HG03520 (cell line): ENCODE measurements at regions not wholly inside any gene's neighbourhood (a gene's known extent, or its start where the extent isn't known, plus 50 kb on each side); places are given as distances from the start of the nearest gene placed in this dataset.
A peak's percentile ranks its signal among the peaks of the same experiment; 100 is the strongest.

Experiments
- ATAC-seq: cut with Tn5 transposase; IDR thresholded peaks from one replicate; pipeline ENCODE4 v1.9.1; 2021; ENCODE audit warnings: mild to moderate bottlenecking, moderate library complexity; ENCODE audit not compliant: unreplicated experiment

DNA sequence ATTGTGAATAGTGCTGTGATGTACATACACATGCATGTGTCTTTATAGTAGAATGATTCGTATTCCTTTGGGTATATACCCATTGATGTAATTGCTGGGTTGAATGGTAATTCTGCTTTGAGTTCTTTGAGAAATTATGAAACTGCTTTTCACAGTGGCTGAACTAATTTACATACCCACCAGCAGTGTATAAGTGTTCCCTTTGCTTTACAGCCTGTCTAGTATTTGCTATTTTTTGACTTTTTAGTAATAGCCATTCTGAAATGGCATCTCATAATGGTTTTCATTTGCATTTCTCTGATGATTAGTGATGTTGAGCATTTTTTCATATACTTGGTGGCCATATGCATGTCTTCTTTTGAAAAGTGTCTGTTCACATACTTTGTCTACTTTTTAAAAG lies 54.5 kb upstream of the FAM78B start:
- ATAC-seq: no peak

DNA sequence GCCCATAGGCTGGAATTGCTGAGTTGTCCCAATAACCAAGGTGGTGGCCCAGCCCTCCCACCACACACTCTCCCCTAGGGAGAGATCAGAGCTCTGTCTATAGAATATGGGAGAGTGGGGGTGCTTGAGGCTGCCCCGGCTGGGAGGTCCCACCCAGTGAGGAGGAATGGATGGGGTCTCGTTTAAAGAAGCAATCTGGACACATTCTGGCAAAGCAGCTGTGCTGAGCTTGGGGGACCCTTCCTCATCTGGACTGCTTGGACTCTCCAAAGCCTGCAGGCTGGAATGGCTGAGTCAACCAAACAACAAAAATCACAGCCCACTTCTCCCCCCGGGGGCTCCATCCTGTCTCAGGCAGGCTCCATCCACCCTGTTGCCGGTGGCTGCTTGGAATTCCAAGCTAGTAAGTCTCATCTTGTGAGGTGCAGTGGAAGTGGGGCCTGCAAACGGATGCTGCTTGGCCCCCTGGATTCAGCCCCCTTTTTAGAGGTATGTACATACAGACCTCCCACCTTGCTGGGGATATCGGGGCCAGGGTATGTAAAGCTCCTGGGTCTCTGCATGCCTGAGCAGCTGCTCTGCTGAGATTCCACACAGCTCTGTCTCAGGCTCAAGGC lies 67.1 kb upstream of the FAM78B start:
- ATAC-seq: no peak

DNA sequence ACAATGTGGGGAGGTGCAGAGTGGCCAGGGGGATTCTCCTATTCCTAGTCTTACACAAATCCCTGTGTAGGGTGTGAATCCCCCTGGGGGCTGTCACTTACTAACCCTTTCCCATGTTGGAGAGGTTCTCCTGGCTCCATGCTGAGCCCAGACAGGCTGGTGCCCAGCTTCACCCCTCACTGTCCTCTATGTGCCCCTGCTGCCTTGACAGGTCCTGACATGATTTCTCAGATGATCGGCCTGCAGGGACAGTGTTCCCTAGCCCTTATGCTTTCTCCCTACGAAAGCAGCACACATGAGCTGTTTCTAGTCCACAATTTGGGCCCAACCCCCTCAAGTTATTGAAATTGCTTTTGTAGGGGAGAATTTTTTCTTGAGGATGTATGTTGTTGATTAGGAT lies 68.9 kb upstream of the FAM78B start:
- ATAC-seq: no peak

DNA sequence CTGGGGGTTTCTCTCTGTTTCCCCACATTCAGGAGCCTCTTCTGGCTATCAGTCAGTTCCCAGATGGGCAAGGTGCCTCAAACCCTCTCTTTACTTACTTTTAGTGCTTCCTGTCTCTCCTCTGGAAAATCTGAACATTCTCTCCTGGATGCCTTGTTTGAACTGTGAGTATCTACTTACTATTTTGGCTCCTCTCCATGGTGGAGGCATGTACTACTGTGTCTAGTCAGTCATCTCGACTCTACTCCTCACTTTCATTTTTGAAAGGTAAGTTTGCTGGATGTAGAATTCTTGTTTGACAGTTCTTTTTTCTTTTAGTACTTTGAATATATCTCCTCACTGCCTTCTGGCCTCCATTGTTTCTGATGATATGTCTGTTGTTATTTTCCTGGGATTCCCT lies 70.9 kb upstream of the FAM78B start:
- ATAC-seq: no peak

DNA sequence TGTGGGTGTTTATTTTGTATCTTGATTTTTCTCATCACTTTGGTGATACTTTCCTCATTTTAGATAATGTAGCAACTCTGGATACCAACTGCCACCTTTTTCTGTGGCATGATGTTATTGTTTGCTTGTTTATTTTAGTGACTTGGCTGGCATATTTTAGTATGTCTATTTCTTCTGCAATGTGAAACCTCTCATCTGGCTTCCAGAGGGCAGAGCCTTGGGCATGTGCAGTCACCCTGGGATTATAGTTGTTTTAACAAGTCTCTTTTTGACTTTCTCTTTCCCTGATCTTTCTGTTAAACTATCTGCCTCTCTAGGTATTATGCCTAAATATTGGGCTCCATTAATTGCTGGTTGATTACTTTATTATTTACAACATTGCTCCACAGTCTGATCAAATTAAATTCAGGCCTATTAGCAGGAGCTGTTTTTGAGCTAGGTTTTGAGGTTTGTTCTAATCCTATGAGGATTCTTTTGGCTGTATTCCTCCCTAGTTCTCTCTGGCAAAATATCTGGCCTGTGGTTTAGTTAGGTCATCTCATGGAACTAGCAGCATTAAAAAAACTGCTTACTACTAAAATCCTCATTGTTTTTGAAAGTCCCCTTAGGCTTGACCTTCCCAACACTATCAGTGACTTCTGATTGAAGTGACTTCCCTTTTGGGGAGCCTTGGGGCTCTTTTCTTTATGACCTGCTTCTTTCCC lies 86.4 kb upstream of the FAM78B start:
- ATAC-seq: no peak

DNA sequence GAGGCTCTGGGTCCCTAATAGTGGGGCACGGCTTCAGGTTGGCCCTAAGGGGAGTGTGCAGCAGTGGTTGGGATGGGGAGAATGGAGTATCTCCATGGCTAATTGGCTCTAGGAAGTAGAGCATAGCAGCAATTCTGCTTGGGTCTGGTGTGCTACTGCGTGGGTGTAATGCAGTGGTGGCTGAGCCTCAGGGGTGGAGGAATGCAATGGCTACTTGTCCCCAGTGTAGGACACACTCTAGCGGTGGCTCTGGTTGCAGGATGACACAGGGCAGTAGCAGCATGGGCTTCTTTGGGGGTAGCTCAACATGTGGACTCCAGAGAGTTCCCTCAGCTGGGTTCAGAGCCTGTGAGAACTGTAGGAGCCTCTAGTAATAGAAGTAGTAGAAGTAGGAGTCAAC lies 91.2 kb upstream of the FAM78B start:
- ATAC-seq: no peak

DNA sequence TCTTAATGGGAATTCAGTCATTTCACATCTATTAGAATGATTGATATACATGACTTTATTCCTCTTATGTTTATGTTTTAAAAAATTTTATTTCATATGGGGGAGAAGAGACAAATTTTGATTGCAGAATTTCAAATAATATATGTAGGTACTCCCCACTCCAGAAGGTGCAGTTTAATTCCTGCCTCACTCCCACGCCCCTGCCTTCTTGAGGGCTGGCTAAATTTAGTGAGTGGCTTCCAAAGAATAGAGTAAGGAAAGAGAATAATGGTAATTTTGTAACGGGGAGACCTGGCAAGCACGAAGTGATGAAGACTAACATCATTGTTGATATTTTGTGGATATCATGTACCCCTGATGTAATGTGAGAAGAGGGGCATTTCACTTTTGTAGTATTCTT lies 94.7 kb upstream of the FAM78B start:
- ATAC-seq: no peak

DNA sequence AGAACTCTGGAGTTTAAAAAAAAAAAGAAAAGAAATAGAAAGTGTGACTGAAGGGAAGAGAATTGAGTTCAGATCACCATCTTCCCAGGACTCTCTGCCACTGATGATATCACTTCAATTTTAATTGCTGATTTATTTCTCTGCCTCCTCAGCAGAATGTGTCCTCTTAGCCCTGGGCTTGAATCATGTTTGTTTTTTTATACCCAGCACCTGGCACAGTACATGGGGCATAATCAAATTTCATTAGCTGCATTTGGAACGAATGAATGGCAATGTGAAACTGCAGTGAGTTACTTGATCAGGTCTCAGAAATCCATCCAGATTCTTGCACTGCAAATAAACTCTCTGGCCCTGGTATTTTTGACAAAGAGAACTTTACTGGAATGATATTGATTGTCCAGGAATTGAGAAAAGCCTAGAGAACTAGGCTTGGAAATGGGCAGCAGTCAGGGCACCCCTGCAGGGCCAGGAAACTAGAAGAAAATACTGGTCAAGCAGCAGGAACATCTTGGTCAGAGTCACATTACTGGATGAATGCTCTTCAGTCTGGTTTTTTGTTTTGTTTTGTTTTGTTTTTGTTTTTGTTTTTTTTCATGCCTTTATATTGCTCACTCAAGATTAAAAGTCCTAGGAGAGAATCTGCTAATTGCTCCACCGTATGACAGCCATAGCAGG lies 103.8 kb upstream of the FAM78B start:
- ATAC-seq: no peak

DNA sequence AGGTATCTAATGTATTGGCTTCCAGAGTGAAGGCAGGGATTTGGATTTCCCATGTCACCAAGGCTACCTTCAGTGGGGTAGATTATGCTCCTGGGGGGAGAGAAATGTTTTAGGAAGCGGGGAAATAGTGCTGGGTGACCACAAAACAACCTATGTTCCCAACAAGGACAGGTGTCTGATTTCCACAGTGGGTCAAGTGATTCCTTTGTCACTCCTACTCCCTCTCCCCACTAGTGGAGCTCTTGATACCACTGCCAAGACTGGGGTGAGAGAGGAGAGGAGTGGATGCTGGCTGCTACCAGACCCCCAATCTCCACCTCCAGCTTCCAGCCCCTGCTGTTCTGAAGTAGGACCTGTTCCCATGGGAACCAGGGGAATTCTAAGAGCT lies 104.3 kb upstream of the FAM78B start:
- ATAC-seq: no peak

DNA sequence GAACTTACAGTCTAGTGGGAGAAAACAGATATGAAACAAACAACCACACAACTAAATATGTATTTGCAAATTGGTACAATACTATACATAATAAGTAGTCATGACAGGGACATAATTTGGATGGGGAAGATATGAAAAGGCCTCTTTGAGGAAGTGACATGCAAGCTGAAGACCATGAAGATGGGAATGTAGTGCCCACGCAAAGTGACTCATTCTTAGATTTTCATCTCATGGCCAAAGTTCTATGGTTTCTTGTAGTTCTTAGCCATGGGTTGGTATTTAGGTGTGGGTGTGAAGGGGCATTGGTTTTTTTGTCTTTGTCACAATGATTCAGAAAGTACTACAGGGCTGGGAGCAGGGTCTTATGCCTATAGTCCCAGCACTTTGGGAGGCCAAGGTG lies 105.4 kb upstream of the FAM78B start:
- ATAC-seq: peak; percentile 81

DNA sequence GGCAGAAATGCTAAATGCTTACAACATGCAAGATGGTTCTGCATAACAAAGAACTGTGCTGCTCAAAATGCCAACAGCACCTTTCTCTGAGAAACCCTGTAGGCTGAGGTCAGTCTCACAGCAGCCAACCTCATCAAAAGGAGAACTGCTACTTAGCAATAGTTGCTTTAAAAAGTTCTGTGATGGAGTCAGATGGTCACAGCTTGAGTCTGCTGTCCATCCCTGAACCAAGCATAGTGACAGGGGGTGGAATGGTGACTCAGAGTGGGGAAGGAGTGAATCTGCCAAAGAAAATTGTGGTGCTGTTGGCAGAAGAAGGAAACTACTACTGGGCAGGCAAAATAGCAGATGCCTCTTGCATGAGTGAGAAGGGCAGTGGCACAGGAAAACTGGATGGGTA lies 106.0 kb upstream of the FAM78B start:
- no peak for ATAC-seq

DNA sequence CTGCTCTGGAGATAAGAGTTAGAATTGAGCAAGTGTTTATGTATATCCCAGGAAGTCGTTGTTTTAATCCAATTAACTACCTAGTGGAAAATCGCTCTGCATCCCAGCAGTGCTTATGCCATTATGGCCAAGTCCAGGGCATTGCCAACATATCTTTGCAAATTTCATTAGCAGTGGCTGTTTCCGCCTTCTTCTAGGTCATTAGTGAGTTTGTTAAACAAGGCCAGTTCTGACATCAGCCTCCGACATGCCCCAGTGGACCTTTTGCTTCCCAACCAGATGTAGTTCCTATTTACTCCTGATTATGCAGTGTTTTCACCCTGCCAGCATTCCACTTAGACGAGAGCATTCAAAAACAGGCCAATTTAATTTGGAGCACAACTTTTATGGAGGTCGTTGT lies 106.8 kb upstream of the FAM78B start:
- ATAC-seq: no peak

DNA sequence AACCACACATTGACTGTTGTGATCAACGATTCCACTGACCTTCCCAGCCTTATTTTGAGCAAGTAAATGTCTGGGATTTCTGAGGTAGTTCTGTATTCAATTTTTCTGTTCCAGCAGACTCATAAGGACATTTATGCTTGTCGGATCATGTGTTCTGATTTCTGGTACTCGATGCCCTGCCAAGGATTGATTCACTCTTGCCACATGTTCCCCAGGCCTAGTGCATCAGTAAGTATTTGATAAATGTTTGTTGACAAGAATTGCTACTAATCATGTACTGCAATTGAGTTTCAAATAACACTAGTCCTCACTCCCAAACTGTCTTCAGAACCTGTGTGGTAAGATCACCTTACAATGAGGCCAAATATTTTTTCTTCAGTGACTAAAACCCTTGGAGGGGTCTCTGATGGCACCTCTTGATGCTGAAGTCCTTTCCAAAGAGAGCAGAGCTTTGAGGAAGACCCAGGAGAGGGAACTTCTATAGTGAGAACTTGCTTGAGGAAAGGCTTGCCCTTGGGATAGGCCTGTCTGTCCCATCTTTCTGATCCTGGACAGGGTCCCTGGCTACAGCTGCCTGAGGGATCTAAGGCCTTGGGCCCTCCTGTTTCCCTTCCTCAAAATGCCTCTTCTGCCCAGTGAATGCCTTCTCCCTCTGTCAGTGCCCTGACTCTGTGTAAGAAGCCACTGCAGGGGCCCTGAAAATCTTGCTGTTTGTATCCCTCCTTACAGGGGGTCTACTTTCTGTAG lies 115.8 kb upstream of the FAM78B start:
- ATAC-seq: no peak

DNA sequence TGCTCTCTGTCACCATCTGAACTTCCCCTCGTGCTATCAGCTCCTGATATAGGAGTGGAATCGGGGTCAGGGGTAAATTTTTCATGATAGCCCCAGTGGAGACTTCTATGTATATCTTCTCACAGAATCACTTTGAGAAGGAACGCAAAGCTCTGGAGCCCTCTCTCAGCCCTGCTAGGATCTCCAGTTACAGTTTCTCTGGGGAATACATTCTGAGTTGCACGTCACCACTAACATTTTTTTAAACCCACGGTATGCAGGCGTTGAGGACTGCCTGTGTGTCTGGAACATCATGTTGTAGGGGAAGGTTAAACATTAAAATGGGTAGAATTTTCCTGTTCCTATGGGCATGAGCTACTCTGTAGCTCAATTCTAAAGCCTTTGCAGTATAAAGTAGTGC lies 116.4 kb upstream of the FAM78B start:
- ATAC-seq: no peak

DNA sequence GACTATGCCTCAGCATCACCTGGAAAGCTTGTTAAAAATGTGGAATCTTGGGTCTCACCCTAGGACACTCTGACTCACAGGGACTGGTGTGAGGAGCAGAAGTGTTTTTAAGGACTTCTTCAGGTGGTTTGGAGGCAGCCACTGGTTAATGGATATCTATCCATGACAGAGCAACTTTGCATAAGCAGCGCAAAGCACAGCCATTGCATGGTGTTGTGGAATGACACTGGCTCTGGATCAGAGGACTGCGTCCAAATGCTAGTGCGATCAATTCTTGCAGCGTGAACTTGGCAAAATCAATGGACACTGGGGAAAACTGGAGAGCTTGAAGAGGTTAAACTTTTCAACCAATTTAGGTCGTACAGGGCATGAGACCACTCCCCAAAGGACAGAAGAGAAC lies 116.8 kb upstream of the FAM78B start:
- no peak for ATAC-seq

DNA sequence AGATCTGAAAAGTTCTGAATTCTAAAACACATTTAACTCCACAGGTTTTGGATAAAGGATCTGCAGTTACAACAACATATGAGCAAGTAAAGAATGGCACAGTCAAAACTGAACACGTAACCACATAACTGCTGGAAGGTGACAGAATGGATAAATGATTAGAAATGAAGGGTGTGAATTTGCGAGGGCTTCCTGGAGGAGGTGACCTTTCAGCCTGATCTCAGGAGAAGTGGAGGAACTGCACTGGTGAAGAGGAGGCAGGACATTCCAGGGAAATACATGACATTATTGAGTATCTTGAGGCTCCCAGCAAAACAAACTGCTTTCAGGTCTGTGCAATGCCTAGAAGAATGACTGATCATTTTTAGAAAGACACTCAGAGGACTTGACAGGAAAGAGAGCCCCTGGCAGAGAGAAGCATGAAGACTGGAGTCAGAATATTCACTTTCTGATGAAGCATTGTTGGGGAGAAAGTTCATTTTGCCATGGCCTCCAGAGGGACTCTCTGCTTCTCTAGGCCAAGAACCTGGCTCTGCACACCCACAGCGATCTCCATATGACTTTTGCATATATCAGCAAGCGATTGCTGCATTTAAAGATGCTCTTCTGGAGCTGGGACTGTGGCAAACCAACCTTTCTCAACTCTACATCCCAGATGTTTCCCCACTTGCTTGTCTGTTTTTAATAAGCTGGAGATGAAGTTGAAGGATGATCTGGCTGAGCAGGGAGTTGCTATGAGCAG lies 122.7 kb upstream of the FAM78B start:
- ATAC-seq: no peak

DNA sequence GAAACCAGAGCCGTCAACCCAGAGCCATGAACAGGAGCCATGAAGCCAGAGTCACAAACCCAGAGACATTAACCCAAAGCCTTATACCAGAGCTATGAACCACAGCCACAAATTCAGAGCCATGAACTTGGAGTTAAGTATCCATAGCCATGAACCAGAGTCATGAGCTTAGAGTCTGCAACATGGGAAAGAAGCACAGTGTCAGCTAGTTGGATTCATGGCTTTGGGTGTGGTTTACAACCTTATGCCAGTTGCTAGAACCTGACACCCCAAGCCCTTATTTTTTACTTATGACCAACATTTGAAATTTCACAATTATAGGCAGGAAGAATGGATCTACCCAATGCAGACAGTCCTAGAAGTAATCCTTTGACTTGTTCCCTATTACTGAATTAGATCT lies 128.9 kb upstream of the FAM78B start:
- ATAC-seq: no peak

DNA sequence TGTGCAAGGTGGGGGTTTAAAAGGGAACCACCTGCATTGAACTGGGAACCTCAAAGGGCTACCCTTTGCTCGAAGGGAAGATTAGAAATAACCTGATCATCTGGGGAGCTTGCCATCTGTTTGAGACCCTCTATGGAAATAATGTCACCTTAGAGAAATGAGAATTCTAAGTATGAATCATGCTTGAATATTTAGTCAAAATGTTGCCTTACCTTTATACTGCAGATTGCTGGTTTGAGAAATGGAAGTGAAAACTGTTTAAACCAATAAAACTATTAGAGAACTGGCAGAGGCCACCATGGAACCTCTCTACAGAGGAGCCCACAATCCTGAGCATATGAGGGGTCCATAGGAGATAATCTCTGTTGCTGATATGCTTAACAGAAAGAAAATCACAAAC lies 131.2 kb upstream of the FAM78B start:
- no peak for ATAC-seq

DNA sequence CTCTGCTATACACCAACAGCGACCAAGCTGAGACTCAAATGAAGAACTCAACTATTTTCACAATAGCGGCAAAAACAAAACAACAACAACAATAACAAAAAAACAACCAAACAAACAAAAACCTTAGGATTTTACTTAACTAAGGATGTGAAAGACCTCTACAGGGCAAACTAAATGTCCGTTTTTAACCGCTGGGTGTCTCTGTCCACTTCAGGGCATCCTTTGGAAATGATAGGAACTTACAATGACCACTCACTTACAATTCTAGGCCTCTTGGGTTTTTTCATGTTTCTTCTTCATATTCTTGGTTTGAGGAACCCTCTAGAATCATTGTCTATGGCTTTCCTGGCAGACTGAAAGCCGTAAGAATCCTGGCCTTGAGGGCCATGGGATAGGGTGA lies 134.0 kb upstream of the FAM78B start:
- no peak for ATAC-seq

DNA sequence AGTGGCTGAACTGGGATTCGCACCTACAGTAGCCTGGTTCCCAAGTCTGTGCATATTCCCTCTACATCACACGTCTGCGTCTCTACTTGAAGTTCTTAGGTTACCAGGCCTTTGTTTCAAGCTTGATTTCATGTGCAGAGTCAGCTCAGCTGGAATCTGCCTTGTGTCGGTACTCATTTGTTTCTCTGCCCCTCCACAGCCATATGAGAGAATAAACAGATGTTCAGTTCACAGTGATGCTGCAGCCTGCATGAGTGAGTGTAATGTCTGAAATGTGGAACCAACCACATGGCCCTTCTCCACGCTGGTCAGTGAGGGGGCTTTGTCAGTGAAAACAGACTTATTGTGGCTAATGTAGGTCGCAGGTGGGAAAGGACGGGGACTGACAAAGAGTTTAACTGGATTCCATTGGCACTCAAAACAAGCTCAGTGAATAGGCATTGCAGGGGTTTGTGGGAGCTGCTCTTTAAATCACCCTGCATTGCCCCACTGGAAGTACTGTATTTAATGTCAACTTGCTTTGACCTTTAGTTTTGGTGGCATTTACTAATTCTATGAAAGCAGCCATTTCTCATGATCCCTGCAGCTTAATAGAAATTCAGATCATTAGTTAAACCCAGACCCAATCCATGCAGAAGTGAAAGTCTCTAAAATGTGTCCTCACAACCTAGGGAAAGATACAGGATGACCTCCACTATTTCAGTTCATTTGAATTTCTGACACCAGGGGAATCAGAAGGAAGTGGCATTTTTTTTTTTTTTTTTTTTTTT lies 136.4 kb upstream of the FAM78B start:
- ATAC-seq: no peak
